ENCODE measurements at regions not wholly inside any gene's neighbourhood (a gene's known extent, or its start where the extent isn't known, plus 50 kb on each side); places are given as distances from the start of the nearest gene placed in this dataset.

GRCh38 chr22:49657974-49658590 lies 169.6 kb downstream of the BRD1 start:
- TF ChIP-seq CTCF (IDR thresholded peaks at IDR 0.05) (no peak), REST (IDR thresholded peaks at IDR 0.05; ENCODE audit: insufficient read depth in 1 of 2, low read depth in 2 of 2, low read length in 1 of 2) (no peak), SIN3A (IDR thresholded peaks at IDR 0.05; ENCODE audit: borderline replicate concordance, insufficient read depth, low read depth, low read length) (no peak)

All from Panc1 (cell line).